H1 (cell line): ENCODE measurements at regions not wholly inside any gene's neighbourhood (a gene's known extent, or its start where the extent isn't known, plus 50 kb on each side); places are given as distances from the start of the nearest gene placed in this dataset.

Experiments used
- CTCF ChIA-PET: fragments of 300-600 bp; sonication (Branson Sonifier 250); formaldehyde crosslinking; loops from one replicate; lab custom pipeline; 2021; ENCODE audit not compliant: partially characterized antibody; lab: Charles Lee
- POLR2A ChIA-PET: fragments of 300-600 bp; sonication (Branson Sonifier 250); formaldehyde crosslinking; loops from one replicate; lab custom pipeline; 2021; ENCODE audit warnings: inconsistent platforms; ENCODE audit not compliant: partially characterized antibody; lab: Charles Lee
- DNase-seq, 2 experiments: peaks; one replicate each; pipeline versions ENCODE4 v3.0.0 to v3.0.0-alpha.2; 2010 to 2022; ENCODE audit warnings: low spot score in 2 of 2, low read depth in 1 of 2, mixed read lengths in 1 of 2
- FAIRE-seq: peaks from 2 replicates; lab custom pipeline; 2011; peaks lifted over from hg19 to GRCh38; lab: Jason Lieb, UNC
- H2AFZ ChIP-seq: 2 replicates; pipeline ENCODE4 v1.8.1; 2012; ENCODE audit warnings: low read length, inconsistent platforms
- H2AK5ac ChIP-seq: 2 replicates; pipeline ENCODE4 v1.6.1; 2013; ENCODE audit warnings: low read depth, low read length
- H2BK120ac ChIP-seq: replicated peaks from 2 replicates; pipeline ENCODE3; 2013; ENCODE audit warnings: low read depth, low read length, inconsistent platforms
- H2BK12ac ChIP-seq: 2 replicates; pipeline ENCODE4 v1.6.1; 2013; ENCODE audit warnings: low read depth, low read length
- H2BK15ac ChIP-seq: 2 replicates; pipeline ENCODE4 v1.6.1; 2013; ENCODE audit warnings: low read length
- H2BK20ac ChIP-seq: 2 replicates; pipeline ENCODE4 v1.6.1; 2013; ENCODE audit warnings: low read length
- H2BK5ac ChIP-seq: 2 replicates; pipeline ENCODE4 v1.6.1; 2013; ENCODE audit warnings: low read depth, low read length
- H3K14ac ChIP-seq: 2 replicates; pipeline ENCODE4 v1.6.1; 2013; ENCODE audit warnings: inconsistent platforms; ENCODE audit not compliant: insufficient read length
- H3K18ac ChIP-seq: 2 replicates; pipeline ENCODE4 v1.6.1; 2013; ENCODE audit warnings: low read length; ENCODE audit errors: extremely low read depth
- H3K23ac ChIP-seq: 2 replicates; pipeline ENCODE4 v1.6.1; 2013; ENCODE audit warnings: inconsistent platforms; ENCODE audit not compliant: insufficient read length
- H3K23me2 ChIP-seq: 2 replicates; pipeline ENCODE4 v1.6.1; 2013; ENCODE audit warnings: low read depth, low read length
- H3K27ac ChIP-seq: 2 replicates; pipeline ENCODE4 v1.6.1; 2011; ENCODE audit warnings: low read depth, low read length, inconsistent platforms
- H3K27me3 ChIP-seq, 4 experiments: replicated peaks in 1 of 4; 1 replicate in 1 of 4; 2 replicates in 3 of 4; pipeline versions ENCODE4 v1.6.1 to v1.8.1; 2011 to 2013; ENCODE audit warnings: low read length in 3 of 4, mild to moderate bottlenecking in 3 of 4, inconsistent platforms in 2 of 4, mixed read lengths in 2 of 4, moderate library complexity in 1 of 4; ENCODE audit not compliant: control insufficient read depth in 3 of 4, insufficient read depth in 3 of 4; ENCODE audit errors: extremely low read depth in 1 of 4
- H3K36me3 ChIP-seq, 4 experiments: 2 replicates each; pipeline versions ENCODE4 v1.6.1 to v1.8.1; 2011 to 2013; ENCODE audit warnings: mild to moderate bottlenecking in 4 of 4, low read length in 3 of 4, moderate library complexity in 2 of 4, control low read depth in 1 of 4, inconsistent platforms in 1 of 4; ENCODE audit not compliant: insufficient read depth in 4 of 4, control insufficient read depth in 2 of 4
- H3K4ac ChIP-seq: replicated peaks from 2 replicates; pipeline ENCODE3; 2013; ENCODE audit warnings: low read length, low read depth, mixed read lengths, inconsistent platforms; ENCODE audit not compliant: insufficient read length
- H3K4me1 ChIP-seq, 4 experiments: replicated peaks in 1 of 4; 1 replicate in 1 of 4; 2 replicates in 3 of 4; pipeline versions ENCODE4 v1.6.1 to v1.8.1; 2011 to 2013; ENCODE audit warnings: low read length in 3 of 4, inconsistent platforms in 2 of 4, mixed read lengths in 1 of 4; ENCODE audit not compliant: insufficient read depth in 4 of 4, control insufficient read depth in 3 of 4
- H3K4me2 ChIP-seq, 2 experiments: 2 replicates each; pipeline versions ENCODE4 v1.6.1 to v1.8.1; 2011 to 2013; ENCODE audit warnings: low read depth in 2 of 2, low read length in 2 of 2, control low read depth in 1 of 2, inconsistent platforms in 1 of 2, mild to moderate bottlenecking in 1 of 2; ENCODE audit not compliant: insufficient read depth in 1 of 2
- H3K4me3 ChIP-seq, 4 experiments: fragments of 200-600, 300-600 bp in 1 of 4; sonication (generic), shearing (Covaris generic), sonication (Bioruptor Twin) in 1 of 4; 2 replicates each; pipeline versions ENCODE4 v1.5.1 to v1.8.1; 2011 to 2016; ENCODE audit warnings: low read length in 4 of 4, low read depth in 3 of 4, control low read depth in 2 of 4, inconsistent platforms in 2 of 4, mild to moderate bottlenecking in 2 of 4, mixed read lengths in 1 of 4, moderate library complexity in 1 of 4; ENCODE audit not compliant: insufficient read depth in 2 of 4; ENCODE audit errors: extremely low read depth in 1 of 4
- H3K56ac ChIP-seq: replicated peaks from 2 replicates; pipeline ENCODE3; 2013; ENCODE audit warnings: low read depth, mild to moderate bottlenecking, mixed read lengths, low read length, inconsistent platforms; ENCODE audit not compliant: insufficient read length
- H3K79me1 ChIP-seq: 2 replicates; pipeline ENCODE4 v1.6.1; 2013; ENCODE audit warnings: low read depth, low read length, control low read depth
- H3K79me2 ChIP-seq, 2 experiments: 2 replicates each; pipeline versions ENCODE4 v1.6.1 to v1.8.1; 2012 to 2013; ENCODE audit warnings: low read length in 2 of 2, mild to moderate bottlenecking in 2 of 2, inconsistent platforms in 1 of 2; ENCODE audit not compliant: insufficient read depth in 2 of 2, control insufficient read depth in 1 of 2
- H3K9ac ChIP-seq, 4 experiments: replicated peaks in 1 of 4; 1 replicate in 1 of 4; 2 replicates in 3 of 4; pipeline versions ENCODE4 v1.6.1 to v1.8.1; 2011 to 2013; ENCODE audit warnings: low read depth in 3 of 4, low read length in 3 of 4, control low read depth in 2 of 4, mild to moderate bottlenecking in 2 of 4, moderate library complexity in 2 of 4, inconsistent platforms in 1 of 4; ENCODE audit errors: extremely low read depth in 1 of 4
- H3K9me3 ChIP-seq, 2 experiments: 2 replicates each; pipeline versions ENCODE4 v1.6.1 to v1.8.1; 2012 to 2013; ENCODE audit warnings: mild to moderate bottlenecking in 2 of 2, moderate library complexity in 2 of 2, control low read depth in 1 of 2, inconsistent platforms in 1 of 2, low read depth in 1 of 2, low read length in 1 of 2, mixed read lengths in 1 of 2; ENCODE audit not compliant: insufficient read depth in 2 of 2
- H4K20me1 ChIP-seq, 2 experiments: replicated peaks in 1 of 2; 2 replicates each; pipeline versions ENCODE3 to v1.8.1; 2011 to 2013; ENCODE audit warnings: inconsistent platforms in 2 of 2, low read length in 2 of 2, mild to moderate bottlenecking in 1 of 2; ENCODE audit not compliant: insufficient read depth in 2 of 2, control insufficient read depth in 1 of 2
- H4K5ac ChIP-seq: 2 replicates; pipeline ENCODE4 v1.6.1; 2013; ENCODE audit warnings: low read length, low read depth, mixed read lengths, inconsistent platforms; ENCODE audit not compliant: insufficient read length
- H4K8ac ChIP-seq: 2 replicates; pipeline ENCODE4 v1.8.0; 2013; ENCODE audit warnings: mild to moderate bottlenecking, moderate library complexity, low read length, inconsistent platforms; ENCODE audit not compliant: insufficient read depth; ENCODE audit errors: extremely low read depth
- H4K91ac ChIP-seq: replicated peaks from 2 replicates; pipeline ENCODE3; 2013; ENCODE audit warnings: low read length, mixed read lengths, inconsistent platforms; ENCODE audit not compliant: insufficient read length
- ATF3 ChIP-seq: IDR thresholded peaks from 2 replicates; pipeline ENCODE4 v1.6.1; 2011; ENCODE audit warnings: low read depth, mild to moderate bottlenecking, low read length; ENCODE audit not compliant: insufficient read depth
- CTCF ChIP-seq, 3 experiments: IDR thresholded peaks; 1 replicate in 2 of 3; 2 replicates in 1 of 3; pipeline versions ENCODE4 v1.5.1 to v1.6.1; 2011; ENCODE audit warnings: low read length in 3 of 3, mild to moderate bottlenecking in 3 of 3, inconsistent platforms in 2 of 3, low read depth in 1 of 3, moderate library complexity in 1 of 3; ENCODE audit not compliant: insufficient read depth in 1 of 3; ENCODE audit errors: control extremely low read depth in 1 of 3
- E2F6 ChIP-seq: IDR thresholded peaks from 2 replicates; pipeline ENCODE4 v1.6.1; 2012; ENCODE audit warnings: inconsistent platforms
- MAFK ChIP-seq: IDR thresholded peaks from 2 replicates; pipeline ENCODE4 v1.6.1; 2012; ENCODE audit warnings: low read depth, mild to moderate bottlenecking, improper control_type of control experiment, low read length
- ZNF274 ChIP-seq: IDR thresholded peaks from 2 replicates; pipeline ENCODE4 v1.7.0; 2012; ENCODE audit warnings: low read length, borderline replicate concordance; ENCODE audit errors: extremely low read depth
- WGBS, 2 experiments: shearing (Covaris generic) in 1 of 2; methylation state at CpG; one replicate each; pipeline versions ENCODE4 v1.1.6 to v1.1.7; 2013 to 2015; ENCODE audit warnings: low lambda C conversion rate in 2 of 2, mixed read lengths in 2 of 2, inconsistent platforms in 1 of 2, low coverage in 1 of 2, missing lambda C conversion rate in 1 of 2; ENCODE audit not compliant: insufficient replicate concordance in 2 of 2, insufficient coverage in 1 of 2, insufficient read length in 1 of 2; ENCODE audit errors: extremely low coverage in 1 of 2, missing lambda C conversion rate in 1 of 2; 5-methylcytosine and 5-hydroxymethylcytosine counted together

- Histone ChIP-seq H3K56ac (no peak overlapping the region), H3K79me2 (no peaks in the 10 kb centered on the region), H3K14ac (no peak overlapping the region), H4K20me1 (no peaks in the 10 kb centered on the region), H2BK120ac (no peak overlapping the region), H3K27ac (no peak overlapping the region), H3K23me2 (no peaks in the 10 kb centered on the region), H3K4ac (no peak overlapping the region), H2BK15ac (no peak overlapping the region), H2BK5ac (peak overlapping the region; percentile 61; the same call in 1 of the 2 replicates), H3K23ac (no peak overlapping the region), H3K27me3 (no peaks in the 10 kb centered on the region), H3K79me1 (no peaks in the 10 kb centered on the region), H2AFZ (no peak overlapping the region), H3K4me1 (peaks cover 0 to 9% (median 2%) of the 10 kb centered on the region in 4 experiments; a peak in 3 of 7 replicates), H2BK20ac (0 out of 2 replicates have a peak overlapping the region, but pooled peaks have one; percentile 43), H3K9ac (no peak overlapping the region), H4K8ac (no peak overlapping the region), H2BK12ac (no peak overlapping the region), H4K91ac (no peak overlapping the region), H3K9me3 (no peaks in the 10 kb centered on the region), H4K5ac (peak overlapping the region; percentile 83), H3K4me2 (0 out of 4 replicates have a peak overlapping the region, but pooled peaks have one; percentile 5 to 39), H2AK5ac (no peak overlapping the region), H3K18ac (no peak overlapping the region), H3K36me3 (no peaks in the 10 kb centered on the region), H3K4me3 (no peak overlapping the region)
- 44% methylated on average over 2 of the region's 2 CpGs; no CpG with 5 or more reads in 1 of the 2 experiments for WGBS, 2 experiments
- POLR2A ChIA-PET = no interaction called here
- CTCF ChIA-PET = interaction anchor here (1.1 to 1.4 kb wide), 2 partner anchors 91 to 169 kb away, joined by 3 to 4 read pairs; no protein-coding TSS in a partner anchor
- FAIRE-seq (no peak), DNase-seq (no peak)
- TF ChIP-seq CTCF (IDR thresholded peaks at IDR 0.05; ENCODE audit: control extremely low read depth in 1 of 3, insufficient read depth in 1 of 3, low read depth in 1 of 3, low read length in 3 of 3) = no peak
- no peak for TF ChIP-seq ZNF274
- no peak for TF ChIP-seq ATF3
- TF ChIP-seq E2F6 = no peak
- no peak for TF ChIP-seq MAFK
These were observed 317.5 kb upstream of the MPDZ start for GRCh38 chr9:13597004-13597403.
